WTC11 (cell line): ENCODE measurements at regions not wholly inside any gene's neighbourhood (a gene's known extent, or its start where the extent isn't known, plus 50 kb on each side); places are given as distances from the start of the nearest gene placed in this dataset.

ENCODE experiments used
- ATAC-seq: fragments of 200-7000 bp; cut with Tn5 transposase; 2 replicates; pipeline ENCODE4 v1.10.0; 2021; ENCODE audit warnings: mild to moderate bottlenecking, moderate library complexity
- CTCF ChIA-PET: fragments of 300-600 bp; sonication (Branson Sonifier 250); formaldehyde crosslinking; loops from one replicate; lab custom pipeline; 2021; ENCODE audit warnings: antibody characterized with exemption; lab: Charles Lee
- POLR2A ChIA-PET: fragments of 350-600 bp; sonication (Branson Sonifier 250); formaldehyde crosslinking; loops from one replicate; lab custom pipeline; 2021; ENCODE audit warnings: antibody characterized with exemption; lab: Charles Lee
- DNase-seq: peaks from one replicate; pipeline ENCODE4 v3.0.0; 2021; ENCODE audit warnings: low spot score
- H3K27ac Mint-ChIP-seq: 2 replicates; pipeline ENCODE4 v1.8.0; 2021; ENCODE audit warnings: mixed read lengths
- H3K27me3 Mint-ChIP-seq: 2 replicates; pipeline ENCODE4 v1.8.0; 2021; ENCODE audit warnings: low read depth, mild to moderate bottlenecking, moderate library complexity, mixed read lengths
- H3K36me3 Mint-ChIP-seq: 2 replicates; pipeline ENCODE4 v1.8.0; 2021; ENCODE audit warnings: mixed read lengths
- H3K4me1 Mint-ChIP-seq: 2 replicates; pipeline ENCODE4 v1.8.0; 2022; ENCODE audit warnings: mixed read lengths
- H3K4me3 Mint-ChIP-seq: 2 replicates; pipeline ENCODE4 v1.8.0; 2021; ENCODE audit warnings: mild to moderate bottlenecking, moderate library complexity, mixed read lengths
- H3K9me3 Mint-ChIP-seq: 2 replicates; pipeline ENCODE4 v1.8.0; 2021; ENCODE audit warnings: mixed read lengths
- AFF4 ChIP-seq: sonication (generic); formaldehyde crosslinking; IDR thresholded peaks from 2 replicates; pipeline ENCODE4 v1.8.1; 2023; ENCODE audit warnings: mild to moderate bottlenecking, missing genetic modification reagents, borderline replicate concordance
- ATF1 ChIP-seq: sonication (generic); formaldehyde crosslinking; IDR thresholded peaks from 2 replicates; pipeline ENCODE4 v1.8.1; 2023; ENCODE audit warnings: mild to moderate bottlenecking, moderate library complexity, missing genetic modification reagents
- CBFB ChIP-seq: sonication (generic); formaldehyde crosslinking; IDR thresholded peaks from 2 replicates; pipeline ENCODE4 v1.8.1; 2022; ENCODE audit warnings: mild to moderate bottlenecking, low read depth, missing genetic modification reagents
- CDX4 ChIP-seq: fragments of 250-450 bp; sonication (Bioruptor Pico); IDR thresholded peaks from 2 replicates; pipeline ENCODE4 v1.9.0; 2021; ENCODE audit warnings: moderate library complexity, mild to moderate bottlenecking, inconsistent platforms, borderline replicate concordance
- FOXP4 ChIP-seq: sonication (generic); formaldehyde crosslinking; IDR thresholded peaks from 2 replicates; pipeline ENCODE4 v1.8.0; 2022; ENCODE audit warnings: mild to moderate bottlenecking, missing genetic modification reagents
- JUN ChIP-seq: sonication (generic); formaldehyde crosslinking; IDR thresholded peaks from 2 replicates; pipeline ENCODE4 v1.8.0; 2023; ENCODE audit warnings: mild to moderate bottlenecking, missing genetic modification reagents
- MXD4 ChIP-seq: fragments of 250-450 bp; sonication (Bioruptor Pico); IDR thresholded peaks from 2 replicates; pipeline ENCODE4 v1.8.0; 2021; ENCODE audit warnings: mild to moderate bottlenecking, moderate library complexity, borderline replicate concordance
- PREB ChIP-seq: sonication (generic); formaldehyde crosslinking; IDR thresholded peaks from 2 replicates; pipeline ENCODE4 v1.8.1; 2022; ENCODE audit warnings: mild to moderate bottlenecking, missing genetic modification reagents, moderate library complexity, borderline replicate concordance
- SMAD4 ChIP-seq: sonication (generic); formaldehyde crosslinking; IDR thresholded peaks from 2 replicates; pipeline ENCODE4 v1.8.0; 2022; ENCODE audit warnings: mild to moderate bottlenecking, missing genetic modification reagents
- SOX15 ChIP-seq: fragments of 250-450 bp; sonication (Bioruptor Pico); IDR thresholded peaks from 2 replicates; pipeline ENCODE4 v1.9.0; 2021; ENCODE audit warnings: mild to moderate bottlenecking
- STAT6 ChIP-seq: sonication (generic); formaldehyde crosslinking; conservative IDR thresholded peaks from 2 replicates; pipeline ENCODE4 v1.8.1; 2023; ENCODE audit warnings: mild to moderate bottlenecking, low read depth, missing genetic modification reagents, moderate library complexity
- ZNF219 ChIP-seq: sonication (generic); formaldehyde crosslinking; IDR thresholded peaks from 2 replicates; pipeline ENCODE4 v1.8.0; 2023; ENCODE audit warnings: missing genetic modification reagents, mild to moderate bottlenecking, borderline replicate concordance
- ZNF281 ChIP-seq: sonication (generic); formaldehyde crosslinking; IDR thresholded peaks from 2 replicates; pipeline ENCODE4 v1.8.0; 2023; ENCODE audit warnings: mild to moderate bottlenecking, missing genetic modification reagents
- ZNF416 ChIP-seq: fragments of 250-450 bp; sonication (Bioruptor Pico); IDR thresholded peaks from 2 replicates; pipeline ENCODE4 v1.9.0; 2021; ENCODE audit warnings: mild to moderate bottlenecking, inconsistent platforms

GRCh38 chr10:63718006-63718405 lies 196.8 kb downstream of the REEP3 start (continued):
- TF ChIP-seq FOXP4 (CRISPR knock-in tag) (no peak), ZNF416 (CRISPR knock-in tag) (no peak)

- Mint-ChIP-seq H3K36me3 (no peaks in the 10 kb centered on the region), H3K4me1 (peaks cover 63% of the 10 kb centered on the region), H3K4me3 (no peak overlapping the region), H3K9me3 (no peaks in the 10 kb centered on the region), H3K27ac (peak overlapping the region; percentile 35; the same call in 1 of the 2 replicates), H3K27me3 (no peaks in the 10 kb centered on the region; the same call in 1 of the 2 replicates)
- CTCF ChIA-PET, result interaction anchor here (0.9 to 1.8 kb wide), 8 partner anchors 36 to 551 kb away, joined by 3 to 9 read pairs (median 6); no protein-coding TSS in a partner anchor
- DNase-seq (no peak), ATAC-seq (no peak)
- POLR2A ChIA-PET, result interaction anchor here (0.6 to 1.5 kb wide), 2 partner anchors 88 to 198 kb away, joined by 3 to 5 read pairs; no protein-coding TSS in a partner anchor
- TF ChIP-seq STAT6 (no peak), CDX4 (no peak), ZNF416 (CRISPR knock-in tag) (no peak), SMAD4 (no peak), JUN (CRISPR knock-in tag) (no peak), ZNF219 (CRISPR knock-in tag) (no peak), MXD4 (CRISPR knock-in tag) (no peak), AFF4 (no peak), ATF1 (CRISPR knock-in tag) (no peak), PREB (CRISPR knock-in tag) (no peak), SOX15 (CRISPR knock-in tag) (no peak), ZNF281 (CRISPR knock-in tag) (no peak), CBFB (CRISPR knock-in tag) (no peak)
- TF ChIP-seq, all 79 proteins: peak for 0
Observed at GRCh38 chr10:63718421-63718820, 197.2 kb downstream of the REEP3 start.
